A673 (cell line): ENCODE measurements at regions not wholly inside any gene's neighbourhood (a gene's known extent, or its start where the extent isn't known, plus 50 kb on each side); places are given as distances from the start of the nearest gene placed in this dataset.

Source experiments
- BruUV-seq: library from RNA; stranded (reverse); fragments of 400-500 nt; replicated peaks from 2 replicates; lab custom pipeline; 2021; lab: Mats Ljungman, UMichigan
- CTCF ChIA-PET: fragments of 300-600 bp; sonication (Branson Sonifier 250); formaldehyde crosslinking; loops from one replicate; lab custom pipeline; 2022; ENCODE audit warnings: antibody characterized with exemption; lab: Charles Lee
- POLR2A ChIA-PET: fragments of 300-600 bp; sonication (Branson Sonifier 250); formaldehyde crosslinking; loops from one replicate; lab custom pipeline; 2022; ENCODE audit warnings: antibody characterized with exemption; ENCODE audit not compliant: low non-redundant PET; lab: Charles Lee
- DNase-seq: peaks from one replicate; pipeline ENCODE4 v3.0.0-alpha.2; 2015; ENCODE audit warnings: low spot score
- H3K27ac ChIP-seq: fragments of 200-600 bp; sonication (generic); 2 replicates; pipeline ENCODE4 v1.5.1; 2016; ENCODE audit warnings: mixed run types, low read depth, mild to moderate bottlenecking, mixed read lengths, antibody characterized with exemption, low read length; ENCODE audit not compliant: poor library complexity, severe bottlenecking
- H3K27me3 ChIP-seq: fragments of 200-600 bp; sonication (generic); replicated peaks from 2 replicates; pipeline ENCODE4 v1.6.1; 2017; ENCODE audit warnings: mixed run types, low read depth, mild to moderate bottlenecking, mixed read lengths, antibody characterized with exemption, low read length; ENCODE audit not compliant: insufficient read depth, poor library complexity
- H3K36me3 ChIP-seq: fragments of 200-600 bp; sonication (generic); 2 replicates; pipeline ENCODE4 v1.6.1; 2016; ENCODE audit warnings: mixed run types, mild to moderate bottlenecking, mixed read lengths, antibody characterized with exemption, low read length; ENCODE audit not compliant: insufficient read depth, poor library complexity, severe bottlenecking
- H3K4me1 ChIP-seq: fragments of 200-600 bp; sonication (generic); 2 replicates; pipeline ENCODE4 v1.6.1; 2017; ENCODE audit warnings: mixed run types, mild to moderate bottlenecking, mixed read lengths, antibody characterized with exemption, low read length; ENCODE audit not compliant: insufficient read depth, poor library complexity, severe bottlenecking
- H3K4me3 ChIP-seq: fragments of 200-600 bp; sonication (generic); 2 replicates; pipeline ENCODE4 v1.5.1; 2016; ENCODE audit warnings: low read depth, mixed run types, mild to moderate bottlenecking, mixed read lengths, low read length; ENCODE audit not compliant: poor library complexity, severe bottlenecking
- H3K9me3 ChIP-seq: fragments of 200-600 bp; sonication (generic); 2 replicates; pipeline ENCODE4 v1.6.1; 2016; ENCODE audit warnings: mixed run types, low read depth, mild to moderate bottlenecking, mixed read lengths, antibody characterized with exemption, low read length; ENCODE audit not compliant: poor library complexity, severe bottlenecking
- CTCF ChIP-seq: fragments of 300-800, 200-600 bp; sonication (generic); conservative IDR thresholded peaks from 2 replicates; pipeline ENCODE4 v1.5.1; 2017; ENCODE audit warnings: low read depth, mild to moderate bottlenecking, antibody characterized with exemption, low read length, moderate library complexity, mixed read lengths
- EZH2 ChIP-seq: fragments of 200-600 bp; sonication (generic); IDR thresholded peaks from 2 replicates; pipeline ENCODE4 v1.6.1; 2017; ENCODE audit warnings: borderline replicate concordance, low read depth, mild to moderate bottlenecking, mixed read lengths, antibody characterized with exemption, low read length; ENCODE audit not compliant: poor library complexity, severe bottlenecking
- intact Hi-C: fragments of 100-400 bp; cut with micrococcal nuclease; formaldehyde crosslinking; loops from one replicate; pipeline ENCODE4 v1.10.0; 2022; ENCODE audit not compliant: unreplicated experiment

GRCh38 chr1:193868425-193868824 is 682.0 kb upstream of the B3GALT2 start:
- no peaks in the 10 kb centered on the region for H3K9me3 ChIP-seq
- no peak overlapping the region for H3K4me3 ChIP-seq
- no peaks in the 10 kb centered on the region for H3K36me3 ChIP-seq
- ChIA-PET POLR2A (no interaction called here), CTCF (no interaction called here)
- DNase-seq = no peak
- TF ChIP-seq EZH2 (no peak), CTCF (no peak)
- no TSS peak for BruUV-seq
- no peaks in the 10 kb centered on the region for H3K27me3 ChIP-seq
- no peaks in the 10 kb centered on the region for H3K4me1 ChIP-seq
- H3K27ac ChIP-seq = no peak overlapping the region
- intact Hi-C loops = no loop called here

- CTCF ChIA-PET = no interaction called here
Measured at GRCh38 chr1:193856261-193856660, 669.8 kb upstream of the B3GALT2 start.

GRCh38 chr1:193850745-193851144 is 664.3 kb upstream of the B3GALT2 start:
- POLR2A ChIA-PET = no interaction called here
- intact Hi-C loops = no loop called here
- no peak for TF ChIP-seq CTCF
- TF ChIP-seq EZH2 = no peak
- Histone ChIP-seq H3K27ac (no peak overlapping the region), H3K4me3 (no peak overlapping the region), H3K36me3 (no peaks in the 10 kb centered on the region), H3K27me3 (no peaks in the 10 kb centered on the region), H3K4me1 (no peaks in the 10 kb centered on the region), H3K9me3 (no peaks in the 10 kb centered on the region)
- DNase-seq = no peak
- BruUV-seq = no TSS peak
- CTCF ChIA-PET = no interaction called here

More at GRCh38 chr1:193856261-193856660, 669.8 kb upstream of the B3GALT2 start:
- no TSS peak for BruUV-seq
- H3K4me3 ChIP-seq = no peak overlapping the region
- H3K9me3 ChIP-seq = no peaks in the 10 kb centered on the region
- intact Hi-C loops = no loop called here
- no peak for TF ChIP-seq CTCF
- TF ChIP-seq EZH2 = no peak
- no peaks in the 10 kb centered on the region for H3K36me3 ChIP-seq
- DNase-seq = no peak
- no peak overlapping the region for H3K27ac ChIP-seq
- no peaks in the 10 kb centered on the region for H3K27me3 ChIP-seq
- POLR2A ChIA-PET = no interaction called here
- H3K4me1 ChIP-seq = no peaks in the 10 kb centered on the region
